Fibroblast of skin of abdomen (primary cell): ENCODE measurements at regions not wholly inside any gene's neighbourhood (a gene's known extent, or its start where the extent isn't known, plus 50 kb on each side); places are given as distances from the start of the nearest gene placed in this dataset.
"Not testable (repeated sequence)": the region's sequence is repeated elsewhere in the genome, so short reads cannot be mapped to it uniquely, and the experiment has no call there.

ENCODE experiments used
- DNase-seq: peaks from one replicate; pipeline ENCODE4 v3.0.0-alpha.2; 2013

- no peak for DNase-seq
Observed at GRCh38 chr1:177411381-177411780, 240.6 kb downstream of the BRINP2 start.

- DNase-seq: no peak
Observed at GRCh38 chr1:177410179-177410766, 239.5 kb downstream of the BRINP2 start.

GRCh38 chr1:177406323-177406722 is 235.6 kb downstream of the BRINP2 start:
- DNase-seq: not testable (repeated sequence)

GRCh38 chr1:177392336-177392735 is 221.6 kb downstream of the BRINP2 start:
- DNase-seq: no peak

GRCh38 chr1:177385760-177386698 is 215.3 kb downstream of the BRINP2 start:
- DNase-seq: peak; percentile 10

- peak; percentile 70 for DNase-seq
Observed at GRCh38 chr1:177384461-177384860, 213.7 kb downstream of the BRINP2 start.

- peak; percentile 4 for DNase-seq
Observed at GRCh38 chr1:177383715-177384114, 213.0 kb downstream of the BRINP2 start.

- no peak for DNase-seq
Observed at GRCh38 chr1:177377866-177378265, 207.1 kb downstream of the BRINP2 start.

- DNase-seq: peak; percentile 67
Observed at GRCh38 chr1:177368255-177368654, 197.5 kb downstream of the BRINP2 start.

GRCh38 chr1:177366091-177366490 is 195.3 kb downstream of the BRINP2 start:
- DNase-seq: no peak

GRCh38 chr1:177360791-177361190 is 190.0 kb downstream of the BRINP2 start:
- no peak for DNase-seq

GRCh38 chr1:177356674-177357435 is 186.1 kb downstream of the BRINP2 start:
- DNase-seq: no peak

GRCh38 chr1:177355575-177355974 is 184.8 kb downstream of the BRINP2 start:
- DNase-seq: peak; percentile 22

GRCh38 chr1:177354247-177354646 is 183.5 kb downstream of the BRINP2 start:
- DNase-seq: no peak

- peak; percentile 6 for DNase-seq
Observed at GRCh38 chr1:177351361-177352108, 180.8 kb downstream of the BRINP2 start.

GRCh38 chr1:177346790-177347359 is 176.1 kb downstream of the BRINP2 start:
- no peak for DNase-seq

- DNase-seq: peak; percentile 81
Observed at GRCh38 chr1:177343445-177343844, 172.7 kb downstream of the BRINP2 start.

- DNase-seq: no peak
Observed at GRCh38 chr1:177341773-177342172, 171.0 kb downstream of the BRINP2 start.

GRCh38 chr1:177340601-177341067 is 169.9 kb downstream of the BRINP2 start:
- peak; percentile 40 for DNase-seq

GRCh38 chr1:177338376-177338775 is 167.6 kb downstream of the BRINP2 start:
- no peak for DNase-seq

- no peak for DNase-seq
Observed at GRCh38 chr1:177334903-177335302, 164.1 kb downstream of the BRINP2 start.
